ENCODE measurements at regions not wholly inside any gene's neighbourhood (a gene's known extent, or its start where the extent isn't known, plus 50 kb on each side); places are given as distances from the start of the nearest gene placed in this dataset.
"Not testable (repeated sequence)": the region's sequence is repeated elsewhere in the genome, so short reads cannot be mapped to it uniquely, and the experiment has no call there.

DNA sequence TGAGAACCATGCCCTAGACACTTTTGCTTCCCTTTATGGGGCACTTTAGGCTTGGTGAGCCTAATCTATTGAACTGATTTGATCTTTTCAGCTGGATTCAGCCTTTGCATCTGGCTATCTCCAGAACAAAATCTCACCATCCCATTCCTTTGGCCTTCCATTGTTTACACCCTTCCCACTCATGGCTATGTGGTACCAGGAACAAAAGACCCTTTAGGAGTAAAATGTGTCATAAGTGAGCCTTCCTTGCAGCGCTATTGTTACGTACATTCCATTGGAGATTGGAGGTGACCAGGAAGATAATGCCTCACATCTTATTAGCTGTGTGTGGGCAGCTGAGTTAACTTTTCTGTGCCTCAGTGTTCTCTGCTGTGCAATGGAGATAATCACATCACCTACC lies 188.4 kb downstream of the SATB1 start:
- no peak for FAIRE-seq

DNA sequence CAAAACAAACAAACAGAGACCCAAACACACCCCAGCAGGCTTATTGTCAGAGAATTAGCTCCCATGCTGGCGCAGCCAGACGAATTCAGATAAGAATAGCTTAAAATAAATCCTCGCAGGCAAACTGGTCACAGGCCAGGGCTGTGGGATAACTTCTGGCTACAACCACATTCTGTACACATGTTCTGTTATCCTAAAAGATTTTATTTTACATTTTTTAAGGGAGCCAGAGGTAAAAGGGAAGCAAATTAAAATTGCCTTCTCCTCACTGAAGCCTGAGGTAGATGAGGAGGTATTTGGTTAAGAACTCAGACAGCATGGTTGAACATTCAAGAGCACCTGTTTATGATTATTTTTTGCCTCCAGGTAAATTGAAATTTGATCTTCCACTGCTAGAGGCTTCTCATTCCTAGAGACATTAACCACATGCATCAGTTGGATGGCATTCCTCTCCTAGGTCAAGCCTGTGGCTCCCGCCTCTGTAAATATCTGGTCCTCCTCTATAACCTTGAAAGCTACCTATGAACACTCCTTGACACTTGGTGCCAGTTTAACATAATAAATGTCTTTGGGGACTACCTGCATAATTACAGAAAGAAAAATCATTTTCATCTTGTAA lies 190.3 kb downstream of the SATB1 start:
- FAIRE-seq: no peak

DNA sequence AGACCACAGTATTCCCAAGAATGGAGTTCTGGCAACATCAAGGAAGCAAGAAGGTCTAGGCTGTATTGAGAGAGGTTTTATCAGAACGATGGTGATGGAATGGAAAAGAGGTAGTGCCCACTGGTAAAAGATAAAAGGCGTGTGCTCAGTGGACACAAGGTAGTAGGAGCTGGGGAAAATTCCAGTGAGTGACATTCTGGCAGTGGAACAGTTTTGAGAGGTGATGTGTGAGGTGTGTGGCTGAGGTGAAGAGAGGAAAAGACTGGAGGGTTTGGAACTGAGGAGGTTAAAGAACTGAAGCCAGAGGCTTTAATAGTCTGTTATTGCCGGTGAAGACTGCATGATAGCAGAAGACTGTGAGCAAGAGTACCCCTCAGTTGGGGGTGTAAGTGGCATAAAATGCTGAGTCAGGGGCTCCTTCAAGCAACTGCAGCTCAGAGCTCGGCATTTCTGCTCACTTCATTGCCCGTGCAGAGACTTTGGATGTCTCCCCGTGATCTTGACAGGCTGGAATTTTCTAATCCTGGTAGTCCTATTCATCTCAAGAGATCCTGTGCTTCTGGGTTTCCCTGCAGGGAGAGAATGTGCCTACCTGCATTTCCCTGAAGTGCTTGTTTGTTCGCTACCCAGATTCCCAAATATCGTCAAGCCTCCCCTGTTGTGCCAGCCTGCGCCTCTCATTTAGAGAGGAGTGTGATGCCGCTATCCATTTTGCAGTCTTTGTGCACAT lies 191.0 kb downstream of the SATB1 start:
- no peak for FAIRE-seq

DNA sequence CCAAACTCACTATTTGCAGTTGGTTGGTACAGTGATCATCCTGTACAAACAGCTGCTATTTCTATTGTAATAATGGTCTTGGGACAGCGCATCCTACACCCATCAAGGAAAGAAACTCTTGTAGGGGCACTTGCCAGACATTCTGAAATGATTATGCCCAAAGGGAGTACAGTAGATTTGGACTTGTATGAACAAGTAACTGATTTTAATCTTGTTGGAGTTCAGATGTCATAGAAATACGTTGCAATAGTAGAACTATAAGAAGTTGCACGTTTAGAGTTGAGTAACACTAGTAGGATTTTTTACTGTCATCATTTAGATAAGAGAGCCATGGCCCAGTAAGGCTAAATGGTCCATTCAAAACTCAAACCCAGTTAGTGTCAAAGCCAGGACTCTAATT lies 192.8 kb downstream of the SATB1 start:
- no peak for FAIRE-seq

DNA sequence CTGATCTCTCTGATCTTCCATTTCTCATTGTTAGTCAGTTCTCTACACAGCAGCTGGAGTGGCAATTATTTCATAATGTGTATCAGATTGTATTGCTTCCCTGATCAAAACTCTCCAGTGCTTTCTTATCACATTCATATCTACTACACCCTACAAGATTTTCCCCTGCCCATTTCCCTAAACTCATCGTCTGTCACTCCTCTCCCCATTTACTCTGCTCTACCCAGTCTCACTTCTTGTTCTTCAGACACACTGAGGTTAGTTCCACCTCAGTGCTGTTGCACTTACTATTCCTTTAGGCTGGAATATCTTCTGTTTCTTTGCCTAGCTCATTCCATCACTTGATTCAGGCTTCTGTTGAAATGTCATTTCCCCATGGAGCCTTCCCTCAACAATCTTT lies 197.1 kb downstream of the SATB1 start:
- no peak for FAIRE-seq

DNA sequence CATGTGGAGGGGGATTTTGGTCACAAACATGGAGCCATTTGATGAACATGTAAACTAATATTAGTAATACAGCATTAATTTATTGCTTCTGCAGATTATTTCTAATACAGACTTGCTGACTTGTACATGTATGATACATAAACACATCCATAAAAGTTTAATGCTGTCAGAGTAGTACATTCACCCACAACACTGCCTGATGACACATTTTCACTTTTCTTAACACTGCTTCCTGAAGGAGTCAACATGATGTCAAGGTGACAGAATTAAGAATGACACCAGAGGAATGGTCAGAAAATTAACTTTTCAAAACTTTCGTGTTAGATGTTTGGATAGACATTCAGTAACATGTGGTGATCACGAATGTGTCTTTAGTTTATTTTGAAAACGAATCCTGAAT lies 199.4 kb downstream of the SATB1 start:
- no peak for FAIRE-seq

DNA sequence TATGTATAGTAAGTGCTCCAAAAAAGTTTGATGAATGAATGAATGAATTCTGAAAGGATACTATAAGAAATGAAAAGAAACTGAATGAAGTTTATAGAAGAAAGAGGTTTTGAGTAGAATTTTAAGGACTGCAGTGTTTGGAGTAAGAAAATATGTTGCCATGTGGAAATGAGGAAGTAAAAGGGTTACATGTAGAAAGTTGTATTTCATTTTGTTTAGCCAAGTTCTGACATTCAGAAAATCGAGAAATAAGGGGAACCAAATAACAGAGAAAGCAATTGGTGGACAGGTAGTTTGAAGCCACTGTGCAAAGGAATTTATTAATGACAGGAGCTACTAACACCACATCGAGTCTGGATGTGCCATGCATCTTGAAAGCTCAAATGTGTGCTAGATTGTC lies 200.7 kb downstream of the SATB1 start:
- FAIRE-seq: no peak

DNA sequence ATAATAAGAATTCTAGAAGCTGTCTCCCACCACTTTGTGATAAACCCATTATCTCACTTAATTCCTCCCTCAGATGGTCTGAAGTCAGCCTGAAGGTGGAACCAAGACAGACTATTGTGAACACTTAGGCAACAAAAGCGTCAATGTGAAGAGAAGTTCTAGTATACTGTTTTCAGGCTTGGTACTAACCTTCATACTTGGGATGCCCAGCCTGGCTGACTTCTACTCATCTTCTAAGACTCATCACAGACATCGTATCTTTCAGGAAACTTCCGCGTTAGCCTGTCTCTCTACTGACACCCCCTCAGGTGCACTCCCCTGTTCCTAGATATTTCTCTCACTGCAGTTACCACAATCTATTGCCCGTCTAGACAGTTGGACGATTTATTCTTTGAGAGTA lies 201.2 kb downstream of the SATB1 start:
- FAIRE-seq: no peak

DNA sequence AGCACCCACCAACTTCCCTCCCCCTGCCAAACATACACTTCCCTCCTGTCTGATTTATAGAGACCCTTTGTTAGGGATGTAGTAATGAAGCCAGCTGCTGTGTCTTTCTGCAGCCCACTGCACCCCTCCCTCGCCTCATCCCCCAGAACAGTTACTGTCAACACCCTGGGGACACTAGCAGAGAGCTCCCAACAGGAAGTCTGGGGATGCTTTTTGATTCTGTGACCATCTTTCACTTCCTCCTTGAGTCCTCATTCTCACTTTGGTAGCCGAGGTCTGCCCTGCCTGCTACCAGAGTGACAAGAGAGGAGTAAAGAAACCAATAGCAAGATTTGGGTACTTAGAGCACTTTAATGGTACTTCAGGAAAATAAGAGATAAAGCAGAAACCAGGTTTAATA lies 201.6 kb downstream of the SATB1 start:
- FAIRE-seq: no peak

DNA sequence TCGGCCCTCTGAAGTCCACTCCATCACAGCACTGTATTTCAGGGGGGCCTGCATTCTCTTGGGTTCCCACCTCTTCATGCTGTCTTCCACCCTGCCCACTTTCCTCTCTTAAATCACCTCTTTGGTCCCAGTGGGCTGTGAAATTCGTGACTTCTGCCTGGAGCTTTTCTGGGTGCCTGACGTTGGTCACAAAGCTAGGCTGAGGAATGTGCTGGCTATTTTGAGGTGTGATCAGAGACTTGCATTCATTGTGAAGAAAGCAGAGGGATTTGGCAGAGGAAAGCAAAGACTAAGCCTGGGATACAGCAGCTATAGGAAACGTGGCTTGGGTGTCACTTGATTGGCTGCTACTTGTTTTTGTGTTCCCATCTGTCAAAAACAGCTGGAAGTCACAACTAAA lies 202.5 kb downstream of the SATB1 start:
- FAIRE-seq: no peak

DNA sequence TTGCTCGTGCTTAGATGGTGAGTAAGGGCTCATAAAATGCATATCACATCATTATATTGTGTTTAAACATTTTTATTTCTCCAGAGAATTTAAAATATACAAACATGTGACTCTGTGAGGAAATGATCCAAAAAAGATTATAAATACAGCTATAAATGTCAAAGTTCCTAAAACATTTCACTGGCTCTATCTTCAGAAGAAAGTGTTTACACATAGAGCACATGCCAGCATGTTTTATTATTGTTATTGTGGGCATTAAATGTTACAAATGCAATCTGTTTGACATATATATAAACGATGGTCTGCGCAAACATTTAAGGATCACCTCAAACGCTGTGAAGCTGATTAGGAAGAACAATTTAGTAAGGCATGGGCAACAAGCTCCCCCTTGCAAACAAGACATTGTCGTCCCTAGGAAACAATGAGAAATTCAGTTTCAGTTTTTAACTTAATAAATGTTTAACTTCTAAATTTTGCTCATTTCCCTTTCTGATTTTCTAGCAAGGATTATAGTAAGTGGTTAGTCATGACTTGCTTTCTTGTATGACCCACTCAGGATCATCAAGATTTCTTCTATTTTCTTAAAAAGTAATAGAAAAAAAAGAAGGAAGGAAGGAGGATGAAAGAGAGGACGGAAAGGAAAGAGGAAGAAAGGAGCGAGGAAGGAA lies 207.5 kb downstream of the SATB1 start:
- no peak for FAIRE-seq

DNA sequence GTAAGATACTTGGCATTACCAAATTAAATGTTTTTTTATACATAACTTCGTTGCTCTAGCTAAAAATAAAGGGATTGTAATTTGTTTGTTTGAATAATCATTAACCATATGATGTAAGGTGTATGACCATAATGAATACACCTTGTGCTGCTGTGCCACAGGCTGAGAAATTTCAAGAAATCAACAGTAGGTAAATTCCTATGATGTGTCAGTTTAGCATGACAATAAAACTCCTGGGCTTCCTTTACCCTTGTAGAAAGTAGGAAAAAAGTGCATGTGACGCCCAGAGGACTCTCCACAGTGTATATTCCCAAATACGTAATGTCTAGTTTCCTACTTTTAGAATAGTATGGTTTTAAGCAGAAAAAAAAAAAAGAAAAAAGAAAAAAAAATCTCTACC lies 208.1 kb downstream of the SATB1 start:
- no peak for FAIRE-seq

DNA sequence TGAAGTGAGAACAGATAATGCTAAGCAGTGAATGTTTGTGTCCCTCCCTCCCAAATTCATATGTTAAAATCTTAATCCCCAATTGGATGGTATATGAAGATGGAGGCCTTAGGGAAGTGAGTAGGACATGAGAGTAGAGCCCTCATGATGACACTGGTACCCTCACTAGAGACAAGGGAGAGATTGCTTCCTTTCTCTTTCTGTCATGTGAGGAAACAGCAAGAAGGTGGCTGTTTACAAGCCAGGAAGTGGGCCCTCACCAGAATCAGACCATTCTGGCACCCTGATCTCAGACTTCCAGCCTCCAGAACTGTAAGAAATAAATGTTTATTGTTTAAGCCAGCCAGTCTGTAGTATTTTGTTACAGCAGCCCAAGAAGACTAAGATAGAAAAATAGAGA lies 209.5 kb downstream of the SATB1 start:
- FAIRE-seq: no peak

DNA sequence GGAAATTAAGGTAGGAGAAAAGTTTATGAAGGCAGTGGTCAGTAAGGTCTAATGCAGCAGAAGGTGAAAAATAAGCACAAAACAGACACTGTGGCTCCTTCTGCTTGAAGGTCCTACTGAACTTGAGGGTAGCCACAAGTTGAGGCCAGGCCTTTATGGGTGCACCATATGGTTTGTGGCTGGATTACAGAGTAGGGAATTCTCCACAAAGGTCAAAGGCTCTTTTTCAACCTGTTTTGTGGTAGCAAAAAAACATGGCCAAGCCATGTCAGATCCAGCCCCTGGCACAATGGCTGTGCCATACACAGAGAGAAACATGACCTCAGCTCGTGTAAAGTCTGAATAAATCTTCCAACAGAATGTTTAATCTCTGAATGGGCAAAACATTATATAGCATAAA lies 214.0 kb downstream of the SATB1 start:
- no peak for FAIRE-seq

DNA sequence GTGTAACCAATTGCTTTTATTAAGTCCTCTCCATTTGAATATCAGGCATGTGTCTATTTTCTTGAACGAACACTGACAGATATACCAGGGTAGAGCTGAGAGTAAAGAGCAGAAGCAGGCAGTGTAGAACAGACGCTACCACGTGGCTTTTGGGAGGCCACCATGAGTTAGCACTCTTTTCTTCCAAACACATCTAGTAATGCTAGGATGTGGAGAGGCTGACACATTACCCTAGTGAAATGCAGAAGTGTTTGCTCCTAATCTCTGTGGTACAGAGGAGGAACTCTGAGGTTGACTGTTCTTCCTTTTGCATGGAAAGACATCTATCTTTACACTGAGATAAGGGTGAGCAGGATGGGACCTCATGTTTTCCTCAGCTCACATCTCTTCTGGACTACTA lies 216.3 kb downstream of the SATB1 start:
- no peak for FAIRE-seq

DNA sequence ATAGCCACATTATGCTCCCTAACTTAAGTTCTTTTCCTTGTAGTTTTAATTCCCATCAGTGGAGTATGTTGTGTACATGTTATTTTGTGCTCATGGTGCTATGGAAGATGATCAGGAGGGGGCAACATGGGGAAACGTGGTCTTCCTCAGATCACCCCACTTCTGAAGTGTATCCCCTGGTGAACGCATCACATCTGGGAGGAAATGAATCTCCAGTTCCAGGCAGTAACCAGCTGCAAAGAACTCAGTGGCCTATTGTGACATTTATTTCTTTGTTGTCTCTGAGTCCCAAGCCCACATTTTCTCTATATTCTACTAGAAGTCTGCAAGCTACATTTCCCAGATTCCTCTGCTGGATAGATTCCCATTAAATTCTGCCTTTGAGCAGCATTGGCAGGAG lies 217.0 kb downstream of the SATB1 start:
- no peak for FAIRE-seq

DNA sequence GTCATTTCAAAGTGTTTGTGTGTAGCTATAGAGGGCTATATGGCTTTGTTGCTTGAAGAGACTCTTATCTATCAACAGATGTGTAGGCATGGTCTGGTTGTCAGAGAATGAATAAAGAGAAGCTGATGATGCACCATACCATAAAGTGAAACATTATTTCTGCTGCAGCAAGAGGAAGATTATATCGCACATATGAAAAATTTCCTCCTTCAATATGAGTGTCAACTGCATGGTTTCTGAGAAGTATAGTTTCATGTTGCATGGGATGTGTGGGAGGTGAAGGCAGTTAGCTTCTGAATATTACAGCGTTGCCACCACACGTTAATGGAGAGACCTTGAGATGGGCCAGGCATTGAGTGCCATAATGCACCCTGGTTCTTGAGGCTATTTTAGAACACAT lies 217.9 kb downstream of the SATB1 start:
- FAIRE-seq: no peak

DNA sequence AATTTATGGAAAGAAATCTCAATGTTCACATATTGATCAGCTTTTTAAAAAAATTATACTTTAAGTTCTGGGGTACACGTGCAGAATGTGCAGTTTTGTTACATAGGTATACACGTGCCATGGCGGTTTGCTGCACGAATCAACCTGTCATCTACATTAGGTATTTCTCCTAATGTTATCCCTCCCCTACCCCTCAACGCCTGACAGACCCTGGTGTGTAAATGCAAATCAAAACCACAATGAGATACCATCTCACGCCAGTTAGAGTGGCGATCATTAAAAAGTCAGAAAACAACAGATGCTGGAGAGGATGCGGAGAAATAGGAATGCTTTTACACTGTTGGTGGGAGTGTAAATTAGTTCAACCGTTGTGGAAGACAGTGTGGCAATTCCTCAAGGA lies 219.4 kb downstream of the SATB1 start:
- FAIRE-seq: not testable (repeated sequence)

DNA sequence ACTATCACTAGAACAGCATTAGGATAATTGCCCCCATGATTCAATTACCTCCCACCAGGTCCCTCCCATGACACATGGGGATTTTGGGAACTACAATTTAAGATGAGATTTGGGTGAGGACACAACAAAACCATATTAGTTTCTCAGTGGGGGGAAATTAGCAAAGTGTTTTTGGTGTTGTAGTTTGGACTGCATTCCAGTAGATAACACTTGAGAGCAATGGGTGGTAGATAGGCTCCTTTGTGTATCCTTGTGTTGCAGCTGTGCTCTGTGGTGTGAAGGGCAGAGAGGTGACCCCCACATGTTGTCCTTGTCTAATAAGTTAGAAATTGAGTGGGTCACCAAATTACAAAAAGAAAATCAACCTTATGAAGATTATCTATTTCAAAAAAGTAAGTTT lies 223.8 kb downstream of the SATB1 start:
- FAIRE-seq: no peak

DNA sequence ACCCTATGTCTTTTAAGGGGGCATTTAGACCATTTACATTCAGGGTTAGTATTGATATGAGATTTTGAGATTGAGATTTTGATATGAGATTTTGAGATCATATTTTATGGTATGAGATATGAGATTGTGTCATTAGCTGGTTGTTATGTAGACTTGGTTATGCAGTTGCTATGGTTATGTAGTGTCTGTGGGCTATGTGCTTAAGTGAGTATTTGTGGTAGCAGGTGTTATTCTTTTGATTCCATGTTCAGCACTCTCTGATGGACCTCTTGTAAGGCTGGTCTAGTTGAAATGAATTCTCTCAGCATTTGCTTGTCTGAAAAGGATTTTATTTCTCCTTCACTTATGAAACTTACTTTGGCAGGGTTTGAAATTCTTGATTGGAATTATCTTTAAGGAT lies 225.4 kb downstream of the SATB1 start:
- no peak for FAIRE-seq

DNA sequence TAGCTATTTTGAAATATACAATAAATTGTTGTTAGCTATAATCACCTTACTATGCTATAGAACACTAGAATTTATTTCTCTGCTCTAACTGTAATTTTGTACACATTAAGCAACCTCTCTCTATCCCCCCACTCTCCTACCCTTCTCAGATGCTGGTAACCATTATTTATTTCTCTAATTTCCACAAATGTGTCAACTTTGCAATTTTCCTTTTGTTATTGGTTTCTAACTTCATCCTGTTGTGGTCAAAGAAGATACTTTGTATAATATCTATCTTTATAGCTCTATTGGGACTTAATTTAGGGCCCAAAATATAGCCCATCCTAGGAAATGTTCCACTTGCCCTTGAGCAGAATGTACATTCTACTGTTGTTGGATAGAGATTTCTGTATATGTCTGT lies 229.3 kb downstream of the SATB1 start:
- no peak for FAIRE-seq

DNA sequence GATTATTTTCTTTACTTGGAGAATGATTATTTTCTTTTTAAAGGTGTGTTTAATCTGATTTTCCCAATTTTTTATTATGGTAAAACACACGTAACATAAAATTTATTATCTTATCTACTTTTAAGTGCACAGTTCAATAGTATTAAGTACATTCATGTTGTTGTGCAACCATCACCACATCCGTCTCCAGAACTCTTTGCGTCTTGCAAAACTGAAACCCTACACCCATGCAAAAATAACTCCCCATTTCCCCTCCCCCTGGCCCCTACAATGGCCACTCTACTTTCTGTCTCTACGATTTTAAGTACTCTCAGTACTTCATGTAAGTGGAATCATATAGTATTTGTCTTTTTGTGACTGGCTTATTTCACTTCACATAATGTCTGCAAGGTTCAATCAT lies 230.7 kb downstream of the SATB1 start:
- no peak for FAIRE-seq

DNA sequence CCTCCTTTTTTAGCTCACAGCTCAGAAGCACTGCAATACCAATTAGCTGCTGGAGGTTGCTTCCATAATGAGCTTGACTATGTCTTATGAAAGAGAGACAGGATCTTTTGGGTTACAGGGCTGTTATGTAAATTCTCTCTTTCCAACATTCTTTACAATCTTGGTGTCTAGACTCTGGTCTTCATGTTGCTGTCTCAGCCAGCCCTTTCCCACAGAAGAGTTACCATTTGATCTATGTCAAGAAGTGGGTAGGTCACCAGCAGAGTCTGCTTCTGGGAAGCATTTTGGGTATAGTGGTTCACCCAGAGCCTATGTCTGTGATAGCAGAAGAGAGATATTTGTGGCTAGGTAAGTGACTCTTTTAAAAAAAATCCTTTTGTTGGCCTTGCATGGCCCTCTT lies 234.5 kb downstream of the SATB1 start:
- FAIRE-seq: no peak

DNA sequence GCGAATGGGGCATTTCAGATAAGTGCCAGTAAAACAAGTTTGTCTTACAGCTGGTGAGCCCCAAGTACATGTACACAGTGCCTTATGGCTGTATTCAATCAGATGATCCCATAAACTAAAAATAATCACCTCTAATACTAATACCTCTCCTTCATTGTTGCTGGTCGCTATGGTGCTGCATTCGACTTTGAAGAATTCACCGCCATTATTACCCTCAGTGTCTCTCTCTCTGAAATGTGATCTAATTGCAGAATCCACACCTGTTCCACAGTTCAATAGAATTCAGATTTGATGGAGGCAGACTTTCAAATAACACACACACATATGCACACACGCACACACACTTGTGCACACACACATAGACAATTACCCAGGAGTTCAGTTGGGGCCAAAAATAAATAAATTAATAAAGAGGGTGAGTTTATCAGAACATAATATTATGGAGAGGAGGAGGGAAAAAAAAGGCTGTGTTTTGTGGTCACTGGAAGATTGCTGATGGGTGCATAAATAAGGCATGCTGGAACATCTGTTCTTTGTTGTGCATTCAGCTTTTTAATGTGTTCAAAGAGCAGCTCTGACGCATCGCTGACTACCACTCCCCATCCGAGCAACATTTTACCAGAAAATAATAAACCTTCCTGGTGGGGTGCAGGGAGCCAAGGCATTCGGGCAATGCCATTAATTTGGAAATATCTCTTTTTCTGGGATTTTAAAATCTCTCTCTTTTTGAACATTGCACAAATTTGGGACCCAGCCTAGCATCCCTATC lies 235.7 kb downstream of the SATB1 start:
- FAIRE-seq: no peak
